ENCODE measurements at regions not wholly inside any gene's neighbourhood (a gene's known extent, or its start where the extent isn't known, plus 50 kb on each side); places are given as distances from the start of the nearest gene placed in this dataset.

- DNase-seq (no peak), ATAC-seq (no peak)
- peaks cover 0 to 11% of the 10 kb centered on the region in 2 donors for H3K9me3 ChIP-seq
- H3K36me3 ChIP-seq = no peaks in the 10 kb centered on the region
- H3K27me3 ChIP-seq = no peaks in the 10 kb centered on the region
- TF ChIP-seq, protein P1, sequence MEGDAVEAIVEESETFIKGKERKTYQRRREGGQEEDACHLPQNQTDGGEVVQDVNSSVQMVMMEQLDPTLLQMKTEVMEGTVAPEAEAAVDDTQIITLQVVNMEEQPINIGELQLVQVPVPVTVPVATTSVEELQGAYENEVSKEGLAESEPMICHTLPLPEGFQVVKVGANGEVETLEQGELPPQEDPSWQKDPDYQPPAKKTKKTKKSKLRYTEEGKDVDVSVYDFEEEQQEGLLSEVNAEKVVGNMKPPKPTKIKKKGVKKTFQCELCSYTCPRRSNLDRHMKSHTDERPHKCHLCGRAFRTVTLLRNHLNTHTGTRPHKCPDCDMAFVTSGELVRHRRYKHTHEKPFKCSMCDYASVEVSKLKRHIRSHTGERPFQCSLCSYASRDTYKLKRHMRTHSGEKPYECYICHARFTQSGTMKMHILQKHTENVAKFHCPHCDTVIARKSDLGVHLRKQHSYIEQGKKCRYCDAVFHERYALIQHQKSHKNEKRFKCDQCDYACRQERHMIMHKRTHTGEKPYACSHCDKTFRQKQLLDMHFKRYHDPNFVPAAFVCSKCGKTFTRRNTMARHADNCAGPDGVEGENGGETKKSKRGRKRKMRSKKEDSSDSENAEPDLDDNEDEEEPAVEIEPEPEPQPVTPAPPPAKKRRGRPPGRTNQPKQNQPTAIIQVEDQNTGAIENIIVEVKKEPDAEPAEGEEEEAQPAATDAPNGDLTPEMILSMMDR (IDR thresholded peaks at IDR 0.05) = no peak
- intact Hi-C loops (cut with DNase I) = no loop called here
- no peak overlapping the region for H3K4me3 ChIP-seq
- no peaks in the 10 kb centered on the region for H3K4me1 ChIP-seq
- H3K27ac ChIP-seq = no peak overlapping the region
Measured at GRCh38 chr7:118132764-118133163, 51.2 kb upstream of the LSM8 start.
